GM12878 (cell line): ENCODE measurements at regions not wholly inside any gene's neighbourhood (a gene's known extent, or its start where the extent isn't known, plus 50 kb on each side); places are given as distances from the start of the nearest gene placed in this dataset.

ENCODE experiments used
- BHLHE40 ChIP-seq, 2 experiments: fragments of 450-650 bp in 1 of 2; IDR thresholded peaks; 2 replicates each; pipeline ENCODE4 v1.6.1; 2011 to 2017; ENCODE audit warnings: low read depth in 2 of 2, borderline replicate concordance in 1 of 2, improper control_type of control experiment in 1 of 2, low read length in 1 of 2, mild to moderate bottlenecking in 1 of 2
- CBFB ChIP-seq: IDR thresholded peaks from 2 replicates; pipeline ENCODE4 v1.6.1; 2016; ENCODE audit warnings: antibody characterized with exemption, low read depth
- CHD2 ChIP-seq: IDR thresholded peaks from 2 replicates; pipeline ENCODE4 v1.6.1; 2011; ENCODE audit warnings: low read depth, low read length, improper control_type of control experiment, borderline replicate concordance
- CREM ChIP-seq: IDR thresholded peaks from 2 replicates; pipeline ENCODE4 v1.6.1; 2014; ENCODE audit warnings: antibody characterized with exemption, low read depth
- EZH2 ChIP-seq: IDR thresholded peaks from 2 replicates; pipeline ENCODE4 v1.6.1; 2012; ENCODE audit warnings: low read depth, mild to moderate bottlenecking, control low read depth, inconsistent platforms, low read length, borderline replicate concordance; ENCODE audit not compliant: control insufficient read depth
- FOXK2 ChIP-seq: fragments of 450-650 bp; IDR thresholded peaks from 2 replicates; pipeline ENCODE4 v1.6.1; 2017; ENCODE audit warnings: mild to moderate bottlenecking, moderate library complexity
- IRF3 ChIP-seq: fragments of 450-650 bp; IDR thresholded peaks from 2 replicates; pipeline ENCODE4 v1.6.1; 2014; ENCODE audit warnings: mild to moderate bottlenecking
- MLLT1 ChIP-seq: fragments of 450-650 bp; IDR thresholded peaks from 2 replicates; pipeline ENCODE4 v1.6.1; 2016; ENCODE audit warnings: mild to moderate bottlenecking
- NFIC ChIP-seq: IDR thresholded peaks from 2 replicates; pipeline ENCODE4 v1.6.1; 2012; ENCODE audit warnings: low read depth, mild to moderate bottlenecking, inconsistent platforms, low read length, moderate library complexity
- NFYB ChIP-seq: IDR thresholded peaks from 2 replicates; pipeline ENCODE4 v1.6.1; 2011; ENCODE audit warnings: low read depth, mild to moderate bottlenecking, low read length, improper control_type of control experiment, moderate library complexity; ENCODE audit not compliant: insufficient read depth
- POLR2A ChIP-seq: IDR thresholded peaks from 2 replicates; pipeline ENCODE4 v1.6.1; 2011; ENCODE audit warnings: low read depth, mild to moderate bottlenecking, low read length
- POLR2AphosphoS5 ChIP-seq: IDR thresholded peaks from 2 replicates; pipeline ENCODE4 v1.6.1; 2011; ENCODE audit warnings: mild to moderate bottlenecking, low read length, inconsistent platforms
- REST ChIP-seq: IDR thresholded peaks from 2 replicates; pipeline ENCODE4 v1.6.1; 2012; ENCODE audit warnings: mild to moderate bottlenecking, low read depth, low read length
- SKIL ChIP-seq: fragments of 450-650 bp; IDR thresholded peaks from 2 replicates; pipeline ENCODE4 v1.6.1; 2017; ENCODE audit warnings: mild to moderate bottlenecking, low read depth, inconsistent platforms; ENCODE audit not compliant: poor library complexity, severe bottlenecking
- TCF12 ChIP-seq: IDR thresholded peaks from 2 replicates; pipeline ENCODE4 v1.6.1; 2011; ENCODE audit warnings: low read depth, mild to moderate bottlenecking, low read length
- USF1 ChIP-seq: IDR thresholded peaks from 2 replicates; pipeline ENCODE4 v1.6.1; 2011; ENCODE audit warnings: borderline replicate concordance, low read depth, mild to moderate bottlenecking, moderate library complexity, mixed read lengths, low read length; ENCODE audit not compliant: insufficient read depth; ENCODE audit errors: extremely low read length
- YY1 ChIP-seq: IDR thresholded peaks from 2 replicates; pipeline ENCODE4 v1.6.1; 2011; ENCODE audit warnings: low read depth, mild to moderate bottlenecking, low read length
- ZBED1 ChIP-seq: IDR thresholded peaks from 2 replicates; pipeline ENCODE4 v1.6.1; 2016; ENCODE audit warnings: borderline replicate concordance

- TF ChIP-seq REST (no peak), ZBED1 (no peak), FOXK2 (no peak), NFIC (no peak), YY1 (peak; percentile 93), MLLT1 (peak; percentile 39; the same call in 1 of the 2 replicates), BHLHE40 (IDR thresholded peaks at IDR 0.05; ENCODE audit: borderline replicate concordance in 1 of 2, low read depth in 2 of 2, low read length in 1 of 2) (peak in 1 of 2 experiments; percentile 2; a peak in 2 of 4 replicates), CHD2 (0 out of 2 replicates have a peak, but pooled peaks have one; percentile 17), EZH2 (no peak), POLR2A (peak; percentile 77; the same call in 1 of the 2 replicates), IRF3 (no peak), NFYB (peak; percentile 35; the same call in 1 of the 2 replicates), TCF12 (0 out of 2 replicates have a peak, but pooled peaks have one; percentile 1), POLR2AphosphoS5 (peak; percentile 34; the same call in 1 of the 2 replicates), USF1 (peak; percentile 45), SKIL (no peak), CBFB (0 out of 2 replicates have a peak, but pooled peaks have one; percentile 35), CREM (peak; percentile 79)
These were observed 88.8 kb downstream of the ANXA2R start (continued) for GRCh38 chr5:42951293-42951840.
